ENCODE measurements at regions not wholly inside any gene's neighbourhood (a gene's known extent, or its start where the extent isn't known, plus 50 kb on each side); places are given as distances from the start of the nearest gene placed in this dataset.

DNA sequence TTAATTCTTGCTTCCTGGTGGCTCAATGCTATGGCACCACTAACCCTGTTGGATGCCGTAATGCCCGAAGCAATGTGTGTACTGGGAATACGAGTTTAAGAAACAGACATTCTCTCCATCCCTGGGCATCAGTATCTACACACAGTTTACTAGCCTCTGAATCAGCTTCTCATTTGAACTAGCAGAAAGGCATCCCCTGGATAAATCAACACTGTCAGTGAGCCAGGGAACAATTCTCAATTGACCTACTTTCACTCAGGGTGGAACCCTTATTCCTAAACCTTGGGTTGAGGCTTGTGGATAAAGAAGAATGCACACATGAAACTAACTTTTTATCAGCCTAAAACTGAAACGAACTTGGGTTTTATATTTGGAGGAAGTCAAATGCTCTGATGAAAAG is 331.0 kb downstream of the GADD45G start:
- no peak overlapping the region for H3K27ac ChIP-seq
- ATAC-seq (no peak), DNase-seq (no peak)
- no peaks in the 10 kb centered on the region for H3K36me3 ChIP-seq
- intact Hi-C loops (cut with DNase I), result loop anchor here in 2 of 10 donors (10.0 kb wide), 1 partner anchor 159 kb away; no protein-coding TSS in a partner anchor
- no peak for TF ChIP-seq CTCF (IDR thresholded peaks at IDR 0.05)
- H3K4me3 ChIP-seq, result no peak overlapping the region
- WGBS, 2 donors, result 80 to 84% methylated on average over 4 of the region's 4 CpGs
- peaks cover 0 to 3% (median 0%) of the 10 kb centered on the region in 9 donors for H3K4me1 ChIP-seq
- H3K27me3 ChIP-seq, result peaks cover 0 to 5% (median 0%) of the 10 kb centered on the region in 7 donors
- no peaks in the 10 kb centered on the region for H3K9me3 ChIP-seq

- Histone ChIP-seq H3K9me3 (no peaks in the 10 kb centered on the region), H3K36me3 (no peaks in the 10 kb centered on the region), H3K27ac (no peak overlapping the region), H3K4me3 (no peak overlapping the region), H3K4me1 (peaks cover 0 to 7% (median 0%) of the 10 kb centered on the region in 9 donors), H3K27me3 (peaks cover 0 to 5% (median 0%) of the 10 kb centered on the region in 7 donors)
- intact Hi-C loops (cut with DNase I), result loop anchor here in 2 of 10 donors (10.0 kb wide), 1 partner anchor 158 kb away; no protein-coding TSS in a partner anchor
- 94% methylated on average over 2 of the region's 2 CpGs for WGBS, 2 donors
- no peak for TF ChIP-seq CTCF (IDR thresholded peaks at IDR 0.05)
- no peak for ATAC-seq
- DNase-seq, result no peak
Observed at GRCh38 chr9:89937051-89937450, 332.2 kb downstream of the GADD45G start.

- WGBS, 2 donors, result 67 to 69% methylated on average over 6 of the region's 6 CpGs
- intact Hi-C loops (cut with DNase I), result loop anchor here in 2 of 10 donors (10.0 kb wide), 1 partner anchor 156 kb away; no protein-coding TSS in a partner anchor
- no peak for TF ChIP-seq CTCF (IDR thresholded peaks at IDR 0.05)
Observed at GRCh38 chr9:89939181-89939580, 334.4 kb downstream of the GADD45G start.

GRCh38 chr9:89939626-89940292 is 334.9 kb downstream of the GADD45G start:
- 89 to 90% methylated on average over 14 of the region's 14 CpGs for WGBS, 2 donors
- intact Hi-C loops (cut with DNase I), result loop anchor here in 2 of 10 donors (10.0 kb wide), 1 partner anchor 155 kb away; no protein-coding TSS in a partner anchor
- peaks cover 0 to 15% (median 0%) of the 10 kb centered on the region in 9 donors for H3K4me1 ChIP-seq

More at GRCh38 chr9:89939181-89939580, 334.4 kb downstream of the GADD45G start:
- no peak for ATAC-seq
- peaks cover 0 to 9% (median 0%) of the 10 kb centered on the region in 7 donors for H3K27me3 ChIP-seq
- H3K27ac ChIP-seq, result no peak overlapping the region
- H3K36me3 ChIP-seq, result no peaks in the 10 kb centered on the region
- H3K4me1 ChIP-seq, result peaks cover 0 to 15% (median 0%) of the 10 kb centered on the region in 9 donors
- H3K9me3 ChIP-seq, result no peaks in the 10 kb centered on the region
- DNase-seq, result no peak
- no peak overlapping the region for H3K4me3 ChIP-seq

More at GRCh38 chr9:89939626-89940292, 334.9 kb downstream of the GADD45G start:
- DNase-seq, result no peak
- TF ChIP-seq CTCF (IDR thresholded peaks at IDR 0.05), result no peak
- Histone ChIP-seq H3K27me3 (peaks cover 0 to 9% (median 0%) of the 10 kb centered on the region in 7 donors), H3K36me3 (no peaks in the 10 kb centered on the region), H3K9me3 (no peaks in the 10 kb centered on the region), H3K4me3 (no peak overlapping the region), H3K27ac (no peak overlapping the region)
- ATAC-seq, result no peak
